KBM-7 (cell line): ENCODE measurements at regions not wholly inside any gene's neighbourhood (a gene's known extent, or its start where the extent isn't known, plus 50 kb on each side); places are given as distances from the start of the nearest gene placed in this dataset.

Experiments
- DNase-seq: peaks from one replicate; pipeline ENCODE4 v3.0.0-alpha.2; 2015
- in situ Hi-C: fragments of 300-500 bp; cut with MboI; formaldehyde crosslinking; loops from 2 replicates; pipeline ENCODE4 v1.14.3; 2020; ENCODE audit warnings: low sequenced_read_pairs, low pct_unique_long_range_greater_than_20kb, mixed read lengths

DNA sequence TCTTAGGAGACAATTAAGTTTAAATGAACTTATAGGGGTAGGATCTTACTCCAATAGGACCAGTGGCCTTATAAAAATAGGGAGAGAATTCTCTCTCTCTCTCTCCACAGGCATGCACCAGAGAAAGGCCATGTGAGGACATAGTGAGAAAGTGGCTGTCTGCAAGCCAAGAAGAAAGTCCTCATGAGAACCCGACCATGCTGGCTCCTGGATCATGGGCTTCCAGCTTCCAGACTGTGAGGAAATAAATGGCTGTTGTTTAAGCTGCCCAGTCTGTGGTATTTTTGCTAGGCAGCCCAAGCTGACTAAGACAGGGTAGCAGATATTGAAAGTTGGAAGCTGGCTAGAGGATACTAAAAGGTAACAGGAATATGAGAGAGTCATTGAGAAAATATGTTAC, 454.0 kb downstream of the NBAS start:
- in situ Hi-C loops = no loop called here

DNA sequence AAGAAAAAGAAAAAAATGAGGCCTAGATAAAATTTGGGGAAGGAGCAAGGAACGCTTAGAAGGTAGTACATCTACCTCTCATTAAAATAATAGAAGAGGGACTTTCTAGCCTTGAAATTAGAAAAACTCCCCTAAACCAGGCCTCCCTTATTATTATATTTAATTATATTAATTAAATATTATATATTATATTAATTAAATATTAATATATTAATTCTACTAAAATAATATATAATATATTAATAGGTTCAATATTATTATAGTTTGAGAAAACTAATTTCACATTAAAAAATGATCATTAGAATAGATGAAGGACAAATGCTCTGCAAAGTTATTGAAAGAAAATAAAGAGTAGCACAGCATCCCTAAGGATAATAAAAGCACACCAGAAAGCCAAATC, 449.4 kb downstream of the NBAS start:
- in situ Hi-C loops = no loop called here
- no peak for DNase-seq

More for the DNA sequence above, 454.0 kb downstream of the NBAS start:
- DNase-seq = no peak

DNA sequence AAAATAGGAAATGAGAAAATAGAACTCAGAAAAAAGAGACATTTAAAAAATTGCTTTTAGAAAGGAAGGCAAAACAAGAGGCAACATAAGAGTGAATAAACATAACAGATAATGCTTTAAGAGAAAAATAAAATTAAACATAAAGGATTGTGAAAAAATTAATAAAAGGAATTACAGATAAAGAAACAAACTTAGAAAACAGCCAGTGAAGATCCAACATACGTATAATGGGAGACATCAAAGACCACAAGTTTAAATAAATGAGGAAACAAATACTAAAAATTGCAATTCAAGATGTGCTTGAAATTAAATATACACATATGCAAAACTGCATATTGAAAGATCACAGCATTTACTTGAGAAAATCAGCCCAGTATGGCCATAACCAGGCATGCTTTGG, 448.9 kb downstream of the NBAS start:
- in situ Hi-C loops = no loop called here
- peak; percentile 44 for DNase-seq

DNA sequence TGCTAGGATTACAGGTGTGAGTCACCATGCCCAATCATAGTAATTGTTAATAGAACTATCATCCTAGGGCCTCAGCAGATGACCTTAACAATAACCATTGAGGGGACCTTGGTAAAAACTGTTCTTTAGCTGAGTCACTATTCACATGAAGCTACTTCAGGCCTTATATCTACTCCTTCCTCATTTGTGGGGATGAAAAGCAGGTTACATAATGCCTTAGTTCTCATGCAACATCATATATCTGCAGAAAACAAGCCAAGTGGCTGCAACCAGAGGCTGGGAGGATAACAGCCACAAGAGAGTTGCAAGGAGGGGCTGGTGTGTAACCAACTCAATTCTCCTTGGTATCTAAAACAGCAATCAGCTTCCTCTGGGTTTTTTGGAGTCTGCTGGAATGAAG, 445.4 kb downstream of the NBAS start:
- DNase-seq = peak; percentile 86

GRCh38 chr2:15116830-15117229, 444.3 kb downstream of the NBAS start:
- in situ Hi-C loops = no loop called here
- no peak for DNase-seq

More for the DNA sequence above, 445.4 kb downstream of the NBAS start:
- in situ Hi-C loops = no loop called here
